HG03469 (cell line): ENCODE measurements at regions not wholly inside any gene's neighbourhood (a gene's known extent, or its start where the extent isn't known, plus 50 kb on each side); places are given as distances from the start of the nearest gene placed in this dataset.
"Not testable (repeated sequence)": the region's sequence is repeated elsewhere in the genome, so short reads cannot be mapped to it uniquely, and the experiment has no call there.

Source experiments
- ATAC-seq: cut with Tn5 transposase; IDR thresholded peaks from one replicate; pipeline ENCODE4 v1.9.1; 2021; ENCODE audit warnings: mild to moderate bottlenecking, moderate library complexity, moderate number of reproducible peaks; ENCODE audit not compliant: unreplicated experiment

GRCh38 chr16:66250686-66251431, 115.6 kb upstream of the CDH5 start:
- no peak for ATAC-seq

- no peak for ATAC-seq
Measured at GRCh38 chr16:66247516-66248481, 118.7 kb upstream of the CDH5 start.

DNA sequence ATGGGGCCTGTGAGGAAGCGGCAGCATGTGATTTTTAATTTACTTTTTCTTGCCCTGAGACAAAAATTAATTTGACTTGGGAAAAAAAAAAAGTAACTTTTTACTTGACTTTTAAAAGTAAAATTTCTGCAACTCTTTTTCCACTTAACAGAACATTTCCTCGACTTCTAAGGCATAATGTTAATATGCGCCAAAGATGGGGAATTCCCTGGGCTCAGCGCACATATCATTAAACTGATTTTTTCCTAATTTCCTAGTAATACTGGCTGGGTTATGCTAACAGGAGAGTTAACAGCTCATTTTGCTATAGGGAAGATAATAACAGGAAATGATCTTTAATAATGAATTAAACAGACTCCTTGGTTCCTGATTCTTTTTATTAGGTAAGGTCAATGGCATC, 120.6 kb upstream of the CDH5 start:
- no peak for ATAC-seq

DNA sequence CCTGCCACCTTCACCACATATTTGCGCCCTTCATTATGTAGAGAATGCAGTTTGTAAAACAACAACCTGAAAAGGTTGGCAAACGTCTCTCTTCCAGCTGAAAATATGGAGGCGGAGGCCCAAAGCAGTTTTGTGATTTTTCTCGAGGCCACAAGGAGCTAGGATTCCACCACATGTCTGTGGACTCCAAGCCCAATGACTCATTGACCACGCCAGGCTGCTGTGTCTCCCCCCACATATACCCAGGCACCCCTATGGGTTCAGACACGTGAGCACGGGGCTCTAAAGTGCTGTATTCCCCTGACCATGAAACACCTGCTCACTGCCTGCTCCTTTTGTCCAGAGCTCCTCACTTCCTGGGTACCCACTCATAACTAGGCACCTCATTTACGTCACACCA, 121.4 kb upstream of the CDH5 start:
- ATAC-seq: no peak

- no peak for ATAC-seq
Measured at GRCh38 chr16:66242672-66243071, 123.8 kb upstream of the CDH5 start.

DNA sequence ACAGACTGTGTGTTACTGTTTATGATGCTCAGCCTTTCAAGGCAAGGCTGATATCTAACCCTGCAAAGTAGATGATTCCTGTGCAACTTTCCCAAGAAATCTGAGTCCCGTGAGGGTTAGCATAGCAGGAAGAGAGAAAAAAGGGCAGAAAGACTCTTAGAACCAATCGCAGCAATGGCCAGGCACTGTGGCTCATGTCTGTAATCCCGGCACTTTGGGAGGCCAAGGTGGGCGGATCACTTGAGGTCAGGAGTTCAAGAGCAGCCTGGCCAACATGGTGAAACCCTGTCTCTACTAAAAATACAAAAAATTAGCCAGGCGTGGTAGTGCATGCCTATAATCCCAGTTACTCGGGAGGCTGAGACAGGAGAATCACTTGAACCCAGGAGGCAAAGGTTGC, 124.3 kb upstream of the CDH5 start:
- not testable (repeated sequence) for ATAC-seq

DNA sequence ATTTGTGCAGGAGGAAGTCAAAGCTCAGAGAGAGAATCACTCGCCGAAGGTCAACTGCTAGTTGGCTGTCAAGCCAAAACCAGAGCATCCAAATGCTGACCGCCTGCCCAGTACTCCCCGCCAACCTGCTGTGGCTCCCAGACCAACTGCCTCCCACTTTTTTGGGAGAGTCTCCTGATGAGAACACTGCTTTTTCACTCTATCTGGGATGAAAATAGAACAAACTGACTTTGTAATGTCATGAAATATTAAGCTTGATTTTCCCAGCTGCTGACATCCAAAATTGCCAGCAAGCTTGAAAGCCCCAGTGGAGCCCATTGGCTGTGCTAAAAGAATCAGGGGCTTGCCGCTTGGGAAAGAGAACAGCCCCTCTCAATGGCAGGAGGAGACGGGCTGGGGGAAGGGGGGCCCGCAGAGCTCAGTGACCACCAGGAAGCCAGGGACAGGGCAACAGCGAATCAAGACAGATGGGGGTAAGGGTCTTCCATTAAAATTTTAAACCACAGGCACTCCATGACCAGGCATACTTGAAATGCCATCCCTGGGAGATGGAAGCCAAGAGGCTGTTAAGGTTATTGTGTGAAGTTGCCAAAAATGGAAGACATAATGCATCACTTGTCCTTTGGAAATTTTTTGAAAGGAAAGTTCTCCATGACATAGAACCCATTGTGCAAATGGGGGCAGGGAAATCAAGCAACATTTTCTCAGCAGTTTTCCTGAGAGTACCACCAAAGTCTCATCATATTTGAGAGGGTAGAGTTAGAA, 125.7 kb upstream of the CDH5 start:
- ATAC-seq: no peak

- ATAC-seq: no peak
Measured at GRCh38 chr16:66240088-66240487, 126.4 kb upstream of the CDH5 start.

DNA sequence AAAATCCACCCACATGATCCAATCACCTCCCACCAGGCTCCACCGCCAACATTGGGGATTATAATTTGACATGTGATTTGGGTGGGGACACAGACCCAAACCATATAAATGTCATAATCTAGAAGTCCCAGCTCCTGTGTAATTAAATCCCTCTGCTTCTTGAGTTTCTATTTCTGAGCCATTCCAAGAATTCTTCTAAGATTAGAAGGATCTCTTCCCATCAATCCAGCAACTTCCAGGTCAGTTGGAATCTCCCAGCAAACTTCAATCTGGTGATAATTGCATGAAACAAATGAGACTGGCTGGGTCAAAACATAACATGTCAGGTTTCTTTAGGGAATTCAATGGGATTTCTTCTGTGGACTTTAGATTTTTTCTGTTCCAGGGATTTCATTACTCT, 127.8 kb upstream of the CDH5 start:
- ATAC-seq: no peak

DNA sequence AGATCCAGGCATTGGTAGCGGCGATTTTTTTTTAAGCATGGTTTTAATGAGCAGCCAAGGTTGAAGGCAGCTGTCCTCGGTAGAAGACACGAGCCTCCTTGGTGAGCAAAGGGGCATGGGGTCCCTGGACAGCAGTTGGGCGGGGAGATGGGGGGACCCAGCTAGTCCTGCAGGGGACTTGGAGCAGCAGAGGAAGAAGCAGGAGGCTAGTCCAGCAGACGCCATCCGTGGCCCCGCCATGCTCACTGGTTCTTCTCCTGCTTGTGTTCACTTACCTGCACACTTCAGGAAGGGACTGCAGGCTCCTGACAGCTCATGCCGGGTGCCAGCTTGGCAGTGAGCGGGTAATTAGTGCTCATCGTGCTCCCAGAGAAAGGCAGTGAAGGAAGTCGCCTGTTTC, 130.2 kb upstream of the CDH5 start:
- ATAC-seq: no peak

- ATAC-seq: no peak
Measured at GRCh38 chr16:66231452-66232160, 134.9 kb upstream of the CDH5 start.

GRCh38 chr16:66229651-66230050, 136.8 kb upstream of the CDH5 start:
- no peak for ATAC-seq

- ATAC-seq: no peak
Measured at GRCh38 chr16:66228792-66229191, 137.7 kb upstream of the CDH5 start.

- no peak for ATAC-seq
Measured at GRCh38 chr16:66227766-66228530, 138.5 kb upstream of the CDH5 start.

GRCh38 chr16:66226762-66227161, 139.7 kb upstream of the CDH5 start:
- ATAC-seq: no peak

DNA sequence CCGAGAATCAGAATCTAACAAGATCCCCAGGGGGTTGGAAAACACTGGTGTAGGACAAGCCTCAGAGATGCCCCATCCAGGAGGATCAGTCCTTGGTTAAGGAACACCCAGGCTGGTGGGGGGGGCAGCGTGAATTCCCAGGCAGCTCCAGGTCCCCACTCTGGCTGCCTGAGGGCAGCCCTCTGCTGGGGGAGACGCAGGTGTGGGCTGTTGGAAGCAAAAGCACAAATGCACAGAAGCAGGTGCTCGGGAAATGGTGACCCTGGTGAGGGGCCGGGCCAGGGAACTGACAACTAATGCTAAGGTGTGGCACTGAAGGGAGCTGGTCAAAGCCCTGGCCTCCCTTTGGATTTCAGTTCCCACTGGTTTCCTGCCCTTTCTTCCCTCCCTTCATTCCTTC, 140.8 kb upstream of the CDH5 start:
- ATAC-seq: no peak

DNA sequence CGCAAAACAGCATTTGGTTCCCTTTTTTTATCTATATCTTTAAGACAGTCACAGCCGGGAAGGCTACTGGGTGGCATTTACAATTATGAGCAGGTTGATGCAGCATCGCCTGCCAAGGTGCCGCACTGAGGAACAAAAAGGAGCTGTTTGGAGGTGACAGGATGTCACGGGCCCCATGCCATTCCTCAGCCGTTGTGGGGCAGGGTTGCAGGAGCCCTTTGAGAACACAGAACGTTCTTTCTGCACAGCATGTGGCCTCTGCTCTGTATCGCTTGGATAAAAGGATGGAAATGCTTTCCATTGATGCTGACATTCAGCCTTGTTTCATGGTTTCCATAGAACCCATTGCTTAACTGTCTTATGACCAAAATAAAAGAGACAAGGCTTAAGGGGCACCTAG, 141.9 kb upstream of the CDH5 start:
- no peak for ATAC-seq

DNA sequence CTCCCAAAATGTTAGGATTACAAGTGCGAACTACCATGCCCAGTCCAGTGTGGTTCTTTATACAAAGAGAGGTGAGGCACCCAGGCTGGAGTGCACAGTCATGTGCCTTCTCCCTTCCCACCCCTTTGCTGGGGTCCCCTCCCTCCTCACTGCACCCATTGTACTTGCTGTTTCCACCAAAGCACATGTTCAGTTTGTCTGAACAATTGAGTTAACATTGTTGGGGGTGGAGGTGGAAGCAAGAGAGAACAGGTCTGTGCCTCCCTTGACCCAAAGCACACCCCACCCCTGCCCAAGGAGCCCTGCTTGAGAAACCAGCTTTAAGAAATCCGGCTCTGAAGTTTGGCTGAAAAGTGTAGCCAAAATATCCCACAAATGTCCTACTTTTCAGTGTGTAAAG, 142.3 kb upstream of the CDH5 start:
- no peak for ATAC-seq

DNA sequence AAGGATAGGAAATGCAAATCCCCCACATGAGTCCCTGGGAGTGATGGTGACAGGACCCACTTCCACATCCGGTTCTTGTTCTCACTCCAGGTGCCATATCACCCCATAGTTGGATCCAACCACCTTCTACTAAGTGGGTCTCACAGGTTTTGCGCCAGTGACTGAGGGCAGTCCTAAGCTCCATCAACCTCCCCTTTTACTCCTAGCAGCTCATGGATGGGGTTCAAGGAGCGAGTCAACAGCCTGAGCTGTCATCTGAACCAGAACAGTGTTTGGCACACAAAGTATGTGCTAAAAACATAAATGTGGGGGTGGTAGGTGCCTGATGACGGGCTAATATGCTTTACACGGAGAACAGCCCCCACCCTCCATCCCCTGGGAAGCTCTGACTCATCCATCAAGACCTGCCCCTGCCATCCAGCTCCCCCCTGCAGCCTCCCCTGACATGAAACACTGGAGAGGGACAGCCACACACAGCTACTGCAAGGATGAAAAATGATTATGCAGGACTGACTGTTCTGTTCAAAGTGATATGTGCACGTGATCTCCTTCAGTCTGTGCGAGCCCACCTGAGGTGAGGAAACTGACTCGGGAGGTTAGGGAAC, 143.2 kb upstream of the CDH5 start:
- ATAC-seq: no peak

GRCh38 chr16:66222756-66223155, 143.7 kb upstream of the CDH5 start:
- no peak for ATAC-seq
